ENCODE measurements at regions not wholly inside any gene's neighbourhood (a gene's known extent, or its start where the extent isn't known, plus 50 kb on each side); places are given as distances from the start of the nearest gene placed in this dataset.

DNA sequence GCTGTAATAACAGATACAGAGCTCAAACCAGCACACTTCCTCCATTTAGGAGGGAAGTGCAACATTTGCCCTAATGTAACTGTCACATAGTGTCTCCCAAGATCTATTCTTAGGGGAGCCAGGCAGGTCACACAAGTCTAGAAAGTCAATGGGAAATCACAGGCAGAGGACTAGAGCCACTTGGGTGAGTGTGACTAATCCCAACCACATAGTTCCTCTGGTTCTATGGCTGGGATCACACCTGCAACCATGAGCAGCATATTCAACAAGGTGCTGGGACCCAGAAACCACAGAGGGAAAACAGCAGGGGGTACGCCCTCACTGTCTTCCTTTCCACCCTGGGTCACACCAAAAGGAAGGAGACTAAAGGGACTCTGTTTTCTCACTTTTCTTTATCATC lies 66.8 kb upstream of the TACR3 start:
- FAIRE-seq (no peak), DNase-seq (ENCODE audit: low read depth, low spot score) (no peak)
- H3K79me2 ChIP-seq (ENCODE audit: control insufficient read depth, insufficient read depth, low read length) = no peaks in the 10 kb centered on the region
- no peak overlapping the region for H3K9ac ChIP-seq (ENCODE audit: control insufficient read depth, extremely low read depth, insufficient read depth, low read length)
- H3K27ac ChIP-seq (ENCODE audit: control insufficient read depth, insufficient read depth, low read length) = no peak overlapping the region
- H4K20me1 ChIP-seq (ENCODE audit: control insufficient read depth, extremely low read depth, insufficient read depth, low read length) = no peaks in the 10 kb centered on the region
- no peak overlapping the region for H3K4me2 ChIP-seq (ENCODE audit: control insufficient read depth, extremely low read depth, insufficient read depth, low read depth, low read length)
- no peaks in the 10 kb centered on the region for H3K27me3 ChIP-seq (ENCODE audit: control insufficient read depth, extremely low read depth, insufficient read depth, low read length)
- no peaks in the 10 kb centered on the region for H3K4me1 ChIP-seq (ENCODE audit: control insufficient read depth, extremely low read depth, insufficient read depth, low read length)
- H2AFZ ChIP-seq (ENCODE audit: control insufficient read depth, low read length) = no peak overlapping the region
- TF ChIP-seq, protein P1, sequence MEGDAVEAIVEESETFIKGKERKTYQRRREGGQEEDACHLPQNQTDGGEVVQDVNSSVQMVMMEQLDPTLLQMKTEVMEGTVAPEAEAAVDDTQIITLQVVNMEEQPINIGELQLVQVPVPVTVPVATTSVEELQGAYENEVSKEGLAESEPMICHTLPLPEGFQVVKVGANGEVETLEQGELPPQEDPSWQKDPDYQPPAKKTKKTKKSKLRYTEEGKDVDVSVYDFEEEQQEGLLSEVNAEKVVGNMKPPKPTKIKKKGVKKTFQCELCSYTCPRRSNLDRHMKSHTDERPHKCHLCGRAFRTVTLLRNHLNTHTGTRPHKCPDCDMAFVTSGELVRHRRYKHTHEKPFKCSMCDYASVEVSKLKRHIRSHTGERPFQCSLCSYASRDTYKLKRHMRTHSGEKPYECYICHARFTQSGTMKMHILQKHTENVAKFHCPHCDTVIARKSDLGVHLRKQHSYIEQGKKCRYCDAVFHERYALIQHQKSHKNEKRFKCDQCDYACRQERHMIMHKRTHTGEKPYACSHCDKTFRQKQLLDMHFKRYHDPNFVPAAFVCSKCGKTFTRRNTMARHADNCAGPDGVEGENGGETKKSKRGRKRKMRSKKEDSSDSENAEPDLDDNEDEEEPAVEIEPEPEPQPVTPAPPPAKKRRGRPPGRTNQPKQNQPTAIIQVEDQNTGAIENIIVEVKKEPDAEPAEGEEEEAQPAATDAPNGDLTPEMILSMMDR (optimal IDR thresholded peaks at IDR 0.05 in 1 of 3, IDR thresholded peaks at IDR 0.05 in 1 of 3, conservative IDR thresholded peaks at IDR 0.05 in 1 of 3; ENCODE audit: extremely low read depth in 1 of 3, insufficient read depth in 2 of 3, low read length in 3 of 3) = no peak
- TF ChIP-seq EZH2 (IDR thresholded peaks at IDR 0.05; ENCODE audit: low read length) = no peak
- dilution Hi-C loops (cut with MboI; ENCODE audit: extremely low pct_ligation_motif_present, low sequenced_read_pairs) = no loop called here
- no peaks in the 10 kb centered on the region for H3K36me3 ChIP-seq (ENCODE audit: control insufficient read depth in 2 of 2, extremely low read depth in 1 of 2, insufficient read depth in 2 of 2, low read length in 2 of 2)
- no peaks in the 10 kb centered on the region for H3K9me3 ChIP-seq (ENCODE audit: control insufficient read depth, low read depth, low read length)
- no peak overlapping the region for H3K4me3 ChIP-seq (ENCODE audit: control insufficient read depth in 2 of 3, extremely low read depth in 1 of 3, insufficient read depth in 2 of 3, low read depth in 1 of 3, low read length in 3 of 3)
- no peaks in the 10 kb centered on the region for H3K9me1 ChIP-seq (ENCODE audit: control insufficient read depth, extremely low read depth, insufficient read depth, low read length)

DNA sequence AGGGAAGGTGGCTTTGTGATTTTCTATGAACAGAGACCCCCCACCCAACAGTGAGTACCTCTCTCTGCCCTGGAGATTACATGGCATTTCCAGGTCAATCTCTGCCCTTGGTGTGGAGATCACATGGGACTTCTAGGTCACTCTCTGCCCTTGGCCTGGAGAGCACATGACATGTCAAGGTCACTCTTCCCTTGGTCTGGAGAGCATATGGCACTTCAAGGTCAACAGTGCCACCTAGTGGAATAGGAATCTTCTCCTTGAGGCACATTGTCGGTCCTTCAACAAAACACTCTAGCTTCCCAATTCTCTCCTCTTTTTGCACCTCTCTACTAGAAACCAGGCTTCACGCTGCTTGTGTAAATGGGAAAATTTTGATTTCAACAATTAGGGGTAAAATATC lies 66.2 kb upstream of the TACR3 start:
- H3K36me3 ChIP-seq (ENCODE audit: control insufficient read depth in 2 of 2, extremely low read depth in 1 of 2, insufficient read depth in 2 of 2, low read length in 2 of 2) = no peaks in the 10 kb centered on the region
- H3K79me2 ChIP-seq (ENCODE audit: control insufficient read depth, insufficient read depth, low read length) = no peaks in the 10 kb centered on the region
- no peaks in the 10 kb centered on the region for H4K20me1 ChIP-seq (ENCODE audit: control insufficient read depth, extremely low read depth, insufficient read depth, low read length)
- no peaks in the 10 kb centered on the region for H3K27me3 ChIP-seq (ENCODE audit: control insufficient read depth, extremely low read depth, insufficient read depth, low read length)
- FAIRE-seq = no peak
- no peaks in the 10 kb centered on the region for H3K9me1 ChIP-seq (ENCODE audit: control insufficient read depth, extremely low read depth, insufficient read depth, low read length)
- H3K27ac ChIP-seq (ENCODE audit: control insufficient read depth, insufficient read depth, low read length) = no peak overlapping the region
- H3K4me3 ChIP-seq (ENCODE audit: control insufficient read depth in 2 of 3, extremely low read depth in 1 of 3, insufficient read depth in 2 of 3, low read depth in 1 of 3, low read length in 3 of 3) = no peak overlapping the region
- no peaks in the 10 kb centered on the region for H3K9me3 ChIP-seq (ENCODE audit: control insufficient read depth, low read depth, low read length)
- no peak overlapping the region for H3K4me2 ChIP-seq (ENCODE audit: control insufficient read depth, extremely low read depth, insufficient read depth, low read depth, low read length)
- H3K9ac ChIP-seq (ENCODE audit: control insufficient read depth, extremely low read depth, insufficient read depth, low read length) = no peak overlapping the region
- no peak for DNase-seq (ENCODE audit: low read depth, low spot score)
- H2AFZ ChIP-seq (ENCODE audit: control insufficient read depth, low read length) = no peak overlapping the region
- dilution Hi-C loops (cut with MboI; ENCODE audit: extremely low pct_ligation_motif_present, low sequenced_read_pairs) = no loop called here
- no peak for TF ChIP-seq EZH2 (IDR thresholded peaks at IDR 0.05; ENCODE audit: low read length)
- TF ChIP-seq, protein P1 (optimal IDR thresholded peaks at IDR 0.05 in 1 of 3, IDR thresholded peaks at IDR 0.05 in 1 of 3, conservative IDR thresholded peaks at IDR 0.05 in 1 of 3; ENCODE audit: extremely low read depth in 1 of 3, insufficient read depth in 2 of 3, low read length in 3 of 3) = peak; percentile 36 to 65 (median 39)
- H3K4me1 ChIP-seq (ENCODE audit: control insufficient read depth, extremely low read depth, insufficient read depth, low read length) = no peaks in the 10 kb centered on the region
